NCI-H524 treated with DMSO at 0.1 percent for 48 hours (cell line): ENCODE measurements at regions not wholly inside any gene's neighbourhood (a gene's known extent, or its start where the extent isn't known, plus 50 kb on each side); places are given as distances from the start of the nearest gene placed in this dataset.
"Not testable (repeated sequence)": the region's sequence is repeated elsewhere in the genome, so short reads cannot be mapped to it uniquely, and the experiment has no call there.

Experiments used
- DNase-seq: peaks from one replicate; lab custom pipeline; 2025; lab: John Stamatoyannopoulos, UW

GRCh38 chr13:94816256-94816655 lies 103.9 kb upstream of the SOX21 start:
- no peak for DNase-seq

- no peak for DNase-seq
These were observed 101.7 kb upstream of the SOX21 start for GRCh38 chr13:94813920-94814475.

- DNase-seq: no peak
These were observed 99.4 kb upstream of the SOX21 start for GRCh38 chr13:94811753-94812152.

GRCh38 chr13:94800423-94800822 lies 88.1 kb upstream of the SOX21 start:
- no peak for DNase-seq

GRCh38 chr13:94799299-94799698 lies 87.0 kb upstream of the SOX21 start:
- DNase-seq: no peak

GRCh38 chr13:94798738-94799137 lies 86.4 kb upstream of the SOX21 start:
- DNase-seq: no peak

- DNase-seq: no peak
These were observed 82.9 kb upstream of the SOX21 start for GRCh38 chr13:94795292-94795691.

- DNase-seq: not testable (repeated sequence)
These were observed 73.9 kb upstream of the SOX21 start for GRCh38 chr13:94786246-94786645.

- DNase-seq: no peak
These were observed 71.7 kb upstream of the SOX21 start for GRCh38 chr13:94784066-94784465.

GRCh38 chr13:94783489-94783888 lies 71.1 kb upstream of the SOX21 start:
- no peak for DNase-seq

- DNase-seq: no peak
These were observed 68.1 kb upstream of the SOX21 start for GRCh38 chr13:94780421-94780820.

GRCh38 chr13:94778986-94779385 lies 66.6 kb upstream of the SOX21 start:
- no peak for DNase-seq

GRCh38 chr13:94778585-94778984 lies 66.2 kb upstream of the SOX21 start:
- no peak for DNase-seq

GRCh38 chr13:94776956-94777355 lies 64.6 kb upstream of the SOX21 start:
- no peak for DNase-seq

- no peak for DNase-seq
These were observed 64.0 kb upstream of the SOX21 start for GRCh38 chr13:94776300-94776699.

- DNase-seq: no peak
These were observed 53.5 kb upstream of the SOX21 start for GRCh38 chr13:94765814-94766213.

- DNase-seq: no peak
These were observed 52.4 kb upstream of the SOX21 start for GRCh38 chr13:94764576-94765321.
